Bronchial epithelial cell (primary cell): ENCODE measurements at regions not wholly inside any gene's neighbourhood (a gene's known extent, or its start where the extent isn't known, plus 50 kb on each side); places are given as distances from the start of the nearest gene placed in this dataset.

Experiments
- DNase-seq: peaks from one replicate; pipeline ENCODE4 v3.0.0-alpha.2; 2010; ENCODE audit warnings: low read depth
- FAIRE-seq: peaks from 2 replicates; lab custom pipeline; 2011; peaks lifted over from hg19 to GRCh38; lab: Jason Lieb, UNC
- H3K27me3 ChIP-seq: 2 replicates; pipeline ENCODE4 v1.5.1; 2011; ENCODE audit warnings: low read length; ENCODE audit not compliant: control insufficient read depth, insufficient read depth
- H3K36me3 ChIP-seq: 2 replicates; pipeline ENCODE4 v1.5.1; 2011; ENCODE audit warnings: low read length; ENCODE audit not compliant: control insufficient read depth, insufficient read depth
- H3K4me3 ChIP-seq: 2 replicates; pipeline ENCODE4 v1.5.1; 2011; ENCODE audit warnings: mild to moderate bottlenecking, low read depth, low read length, control low read depth
- CTCF ChIP-seq: IDR thresholded peaks from 2 replicates; pipeline ENCODE4 v1.5.1; 2011; ENCODE audit warnings: mild to moderate bottlenecking, moderate library complexity, low read length, control low read depth, inconsistent platforms; ENCODE audit not compliant: insufficient read depth, severe bottlenecking

DNA sequence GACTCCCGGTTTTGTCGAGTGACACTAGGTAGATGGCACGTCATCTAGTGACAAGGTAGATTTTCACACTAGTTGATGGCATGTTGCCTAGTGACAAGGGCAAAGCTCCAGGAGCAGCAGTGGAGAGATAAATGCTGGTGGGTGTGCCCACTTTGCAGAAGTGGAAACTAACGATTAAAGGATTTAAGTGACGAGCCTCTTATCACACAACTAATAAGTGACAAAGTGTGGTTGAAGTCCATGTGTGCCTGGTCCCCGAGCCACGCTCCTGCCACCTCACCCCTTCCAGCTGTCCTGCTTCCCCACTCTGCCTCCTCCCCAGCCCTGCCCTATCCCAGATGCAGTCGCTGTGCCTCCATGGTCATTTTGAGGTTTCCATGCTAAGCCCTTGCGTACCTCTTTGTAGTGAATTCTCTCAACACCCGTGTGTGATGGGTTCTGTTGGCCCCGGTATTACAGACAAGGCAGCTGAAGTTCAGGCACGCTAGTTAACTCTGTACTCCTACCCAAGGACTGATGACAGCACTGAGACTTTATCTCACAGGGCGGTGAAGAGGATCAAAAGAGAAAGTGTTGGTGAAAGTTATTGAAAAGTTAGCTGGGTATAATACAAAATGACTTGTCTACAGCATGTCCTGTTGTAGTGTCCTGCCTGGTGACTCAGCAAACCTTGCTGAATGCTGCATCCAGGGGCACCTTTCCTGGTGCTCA is 113.4 kb upstream of the GLI2 start:
- no peak for TF ChIP-seq CTCF
- DNase-seq, result no peak
- no peak overlapping the region for H3K4me3 ChIP-seq
- no peaks in the 10 kb centered on the region for H3K27me3 ChIP-seq
- no peaks in the 10 kb centered on the region for H3K36me3 ChIP-seq
- FAIRE-seq, result peak; percentile 84

DNA sequence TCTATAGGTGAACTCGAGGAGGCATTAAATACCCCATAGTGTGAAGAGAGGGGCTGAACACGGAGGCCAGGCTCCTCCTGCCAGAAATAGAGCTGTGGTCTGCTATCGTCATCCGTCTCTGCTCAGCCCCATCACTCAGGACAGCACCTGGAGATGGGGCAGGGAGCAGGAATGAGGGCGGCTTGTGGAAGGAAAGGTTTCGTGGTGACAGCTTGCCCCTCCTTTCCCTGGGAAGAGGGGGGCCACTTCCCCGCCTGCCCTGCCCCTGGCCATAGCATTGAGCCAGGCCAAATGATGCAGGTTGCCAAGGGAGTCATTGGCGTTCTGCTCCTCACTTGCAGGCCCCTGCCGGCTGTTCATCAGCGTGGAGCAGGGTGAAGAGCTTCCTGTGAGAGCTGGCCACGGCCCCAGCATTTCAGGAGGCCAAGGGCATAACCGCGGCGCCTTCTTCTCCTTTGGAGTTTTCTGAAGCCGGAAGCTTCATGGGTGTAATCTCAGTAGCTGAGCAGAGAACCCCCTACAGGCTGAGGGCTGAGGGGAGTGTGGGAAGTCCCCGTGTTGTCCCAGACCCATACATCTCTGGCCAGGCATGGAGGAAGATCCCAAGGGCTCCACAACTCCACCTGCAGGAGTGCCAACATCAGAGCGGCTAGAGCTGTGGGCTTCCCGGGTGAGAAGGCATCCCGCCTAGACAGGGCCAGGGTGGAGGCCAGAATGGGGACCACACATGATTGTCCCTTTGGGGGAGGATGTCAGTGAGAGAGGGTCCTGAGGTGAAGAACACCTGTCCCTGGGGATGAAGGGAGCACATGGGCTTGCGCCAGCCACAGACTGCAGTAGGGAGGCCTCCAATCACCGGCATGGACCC is 112.5 kb upstream of the GLI2 start:
- no peak for FAIRE-seq
- Histone ChIP-seq H3K27me3 (no peaks in the 10 kb centered on the region), H3K36me3 (no peaks in the 10 kb centered on the region), H3K4me3 (no peak overlapping the region)
- no peak for TF ChIP-seq CTCF
- no peak for DNase-seq

- no peaks in the 10 kb centered on the region for H3K36me3 ChIP-seq
- FAIRE-seq (peak; percentile 93), DNase-seq (no peak)
- no peaks in the 10 kb centered on the region for H3K27me3 ChIP-seq
- TF ChIP-seq CTCF, result no peak
- H3K4me3 ChIP-seq, result no peak overlapping the region
Observed at GRCh38 chr2:120624061-120624737, 111.5 kb upstream of the GLI2 start.

- TF ChIP-seq CTCF, result no peak
- H3K4me3 ChIP-seq, result no peak overlapping the region
- no peak for DNase-seq
- no peak for FAIRE-seq
- no peaks in the 10 kb centered on the region for H3K36me3 ChIP-seq
- H3K27me3 ChIP-seq, result no peaks in the 10 kb centered on the region
Observed at GRCh38 chr2:120624738-120625446, 110.8 kb upstream of the GLI2 start.

GRCh38 chr2:120625865-120626560 is 109.7 kb upstream of the GLI2 start:
- FAIRE-seq, result peak; percentile 52
- no peaks in the 10 kb centered on the region for H3K36me3 ChIP-seq
- TF ChIP-seq CTCF, result no peak
- H3K4me3 ChIP-seq, result no peak overlapping the region
- H3K27me3 ChIP-seq, result no peaks in the 10 kb centered on the region
- peak; percentile 32 for DNase-seq
